ENCODE measurements at regions not wholly inside any gene's neighbourhood (a gene's known extent, or its start where the extent isn't known, plus 50 kb on each side); places are given as distances from the start of the nearest gene placed in this dataset.
"Not testable (repeated sequence)": the region's sequence is repeated elsewhere in the genome, so short reads cannot be mapped to it uniquely, and the experiment has no call there.

GRCh38 chr14:19300243-19300642 lies 133.9 kb downstream of the POTEG start:
- DNase-seq (ENCODE audit: low spot score in 2 of 2); H3K4me3 ChIP-seq (ENCODE audit: low read depth, poor library complexity, severe bottlenecking); intact Hi-C loops (cut with DNase I; ENCODE audit: low total_unique reads): not testable (repeated sequence)
- no CpG with 5 or more reads among the region's 28 CpGs for WGBS, 2 donors

DNA sequence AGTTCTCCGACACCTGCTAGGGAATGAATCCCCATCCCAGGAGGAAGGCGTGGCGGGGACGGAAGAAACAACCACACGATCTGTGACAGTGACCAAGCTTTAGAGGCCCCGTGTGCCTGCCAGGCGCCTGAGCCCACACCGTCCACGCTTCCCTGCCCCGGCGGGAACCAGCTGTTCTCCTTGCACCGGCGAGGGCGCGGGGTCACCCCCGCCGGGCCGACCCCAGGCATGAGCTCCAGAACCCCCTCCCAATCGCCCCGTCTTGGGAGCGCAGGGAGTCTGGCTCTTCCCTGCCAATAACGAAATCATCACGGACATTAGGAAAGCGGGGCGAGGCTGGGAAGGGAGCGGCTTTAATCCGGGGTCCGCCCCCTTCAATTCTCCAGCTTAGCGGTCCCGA lies 133.3 kb downstream of the POTEG start:
- intact Hi-C loops (cut with DNase I; ENCODE audit: low total_unique reads); DNase-seq (ENCODE audit: low spot score in 2 of 2); H3K4me3 ChIP-seq (ENCODE audit: low read depth, poor library complexity, severe bottlenecking): not testable (repeated sequence)
- WGBS, 2 donors = 66% methylated on average over 12 of the region's 30 CpGs; no CpG with 5 or more reads in 1 of the 2 donors

- WGBS, 2 donors = no CpG with 5 or more reads among the region's 4 CpGs
- DNase-seq (ENCODE audit: low spot score in 2 of 2); intact Hi-C loops (cut with DNase I; ENCODE audit: low total_unique reads); H3K4me3 ChIP-seq (ENCODE audit: low read depth, poor library complexity, severe bottlenecking): not testable (repeated sequence)
These were observed 130.3 kb downstream of the POTEG start for GRCh38 chr14:19303844-19304243.

DNA sequence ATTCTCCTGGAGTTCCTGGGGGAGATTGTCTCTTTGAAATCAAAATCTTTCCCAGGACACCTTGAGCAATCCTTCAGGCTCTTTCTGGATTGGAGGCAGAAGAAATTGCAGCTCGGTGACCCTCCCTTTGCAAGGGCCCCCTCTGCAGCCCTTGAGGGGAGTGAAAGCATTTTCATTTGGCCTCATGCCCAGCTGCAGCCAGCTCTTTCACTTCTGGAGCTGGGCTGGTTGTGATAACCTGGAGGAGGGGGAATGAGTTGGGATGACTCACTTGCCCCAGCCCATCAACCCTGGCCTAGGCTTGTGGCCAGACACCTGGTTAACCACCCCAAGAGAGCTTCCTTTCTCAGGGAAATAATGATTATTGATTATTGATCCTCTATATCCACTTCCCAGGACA lies 129.7 kb downstream of the POTEG start:
- DNase-seq (ENCODE audit: low spot score in 2 of 2); H3K4me3 ChIP-seq (ENCODE audit: low read depth, poor library complexity, severe bottlenecking); intact Hi-C loops (cut with DNase I; ENCODE audit: low total_unique reads): not testable (repeated sequence)
- WGBS, 2 donors = no CpG with 5 or more reads among the region's 1 CpG

DNA sequence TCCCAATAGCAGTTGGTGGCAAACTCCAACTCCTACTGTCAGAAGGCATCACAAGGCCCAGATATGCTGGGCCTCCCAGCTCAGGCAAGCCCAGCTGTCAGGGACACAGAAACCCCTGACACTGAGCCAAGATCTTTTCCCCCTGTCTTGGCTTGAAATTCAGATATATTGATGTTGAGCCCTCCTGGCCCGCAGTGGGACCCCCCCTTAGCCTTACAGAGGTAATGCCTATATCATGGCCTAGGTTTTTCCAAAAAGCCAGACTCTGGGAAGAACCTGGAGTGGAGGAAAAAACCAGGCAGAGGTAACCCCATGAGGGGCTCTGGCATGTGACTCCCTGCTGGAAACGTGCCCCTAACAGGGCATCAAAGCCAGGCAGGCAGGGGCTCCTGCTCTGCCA lies 129.2 kb downstream of the POTEG start:
- DNase-seq (ENCODE audit: low spot score in 2 of 2); intact Hi-C loops (cut with DNase I; ENCODE audit: low total_unique reads); H3K4me3 ChIP-seq (ENCODE audit: low read depth, poor library complexity, severe bottlenecking): not testable (repeated sequence)
- WGBS, 2 donors = no CpG with 5 or more reads among the region's 2 CpGs

- DNase-seq (ENCODE audit: low spot score in 2 of 2); intact Hi-C loops (cut with DNase I; ENCODE audit: low total_unique reads); H3K4me3 ChIP-seq (ENCODE audit: low read depth, poor library complexity, severe bottlenecking): not testable (repeated sequence)
- WGBS, 2 donors = no CpG with 5 or more reads among the region's 3 CpGs
These were observed 128.4 kb downstream of the POTEG start for GRCh38 chr14:19305776-19306175.

DNA sequence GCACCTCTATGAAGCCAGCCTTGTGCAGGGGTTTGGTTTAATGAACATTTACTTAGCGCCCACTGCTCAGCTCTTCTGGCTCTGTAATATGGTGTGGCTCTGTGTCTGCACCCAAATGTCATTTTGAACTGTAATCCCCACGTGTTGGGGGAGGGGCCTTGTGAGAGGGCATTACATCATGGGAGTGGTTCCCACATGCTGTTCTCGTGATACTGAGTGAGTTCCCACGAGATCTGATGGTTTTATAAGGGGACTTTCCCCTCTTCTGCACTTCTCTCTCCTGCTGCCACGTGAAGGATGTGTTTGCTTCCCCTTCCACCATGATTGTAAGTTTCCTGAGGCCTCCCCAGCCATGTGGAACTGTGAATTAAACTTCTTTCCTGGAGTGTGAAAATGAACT lies 127.7 kb downstream of the POTEG start:
- no CpG with 5 or more reads among the region's 5 CpGs for WGBS, 2 donors

GRCh38 chr14:19311023-19311422 lies 123.1 kb downstream of the POTEG start:
- 33% methylated on average over 1 of the region's 1 CpG; no CpG with 5 or more reads in 1 of the 2 donors for WGBS, 2 donors

More for the DNA sequence above, 127.7 kb downstream of the POTEG start:
- H3K4me3 ChIP-seq (ENCODE audit: low read depth, poor library complexity, severe bottlenecking); DNase-seq (ENCODE audit: low spot score in 2 of 2); intact Hi-C loops (cut with DNase I; ENCODE audit: low total_unique reads): not testable (repeated sequence)

GRCh38 chr14:19330678-19331077 lies 103.5 kb downstream of the POTEG start:
- intact Hi-C loops (cut with DNase I; ENCODE audit: low total_unique reads) = not testable (repeated sequence)
- WGBS, 2 donors = no CpG with 5 or more reads among the region's 3 CpGs

More at GRCh38 chr14:19311023-19311422, 123.1 kb downstream of the POTEG start:
- DNase-seq (ENCODE audit: low spot score in 2 of 2); H3K4me3 ChIP-seq (ENCODE audit: low read depth, poor library complexity, severe bottlenecking); intact Hi-C loops (cut with DNase I; ENCODE audit: low total_unique reads): not testable (repeated sequence)

GRCh38 chr14:19337232-19338059 lies 96.7 kb downstream of the POTEG start:
- no CpG with 5 or more reads among the region's 49 CpGs for WGBS, 2 donors
- H3K4me3 ChIP-seq (ENCODE audit: low read depth, poor library complexity, severe bottlenecking); intact Hi-C loops (cut with DNase I; ENCODE audit: low total_unique reads); DNase-seq (ENCODE audit: low spot score in 2 of 2): not testable (repeated sequence)

More at GRCh38 chr14:19330678-19331077, 103.5 kb downstream of the POTEG start:
- not testable (repeated sequence) for DNase-seq (ENCODE audit: low spot score in 2 of 2); H3K4me3 ChIP-seq (ENCODE audit: low read depth, poor library complexity, severe bottlenecking)

DNA sequence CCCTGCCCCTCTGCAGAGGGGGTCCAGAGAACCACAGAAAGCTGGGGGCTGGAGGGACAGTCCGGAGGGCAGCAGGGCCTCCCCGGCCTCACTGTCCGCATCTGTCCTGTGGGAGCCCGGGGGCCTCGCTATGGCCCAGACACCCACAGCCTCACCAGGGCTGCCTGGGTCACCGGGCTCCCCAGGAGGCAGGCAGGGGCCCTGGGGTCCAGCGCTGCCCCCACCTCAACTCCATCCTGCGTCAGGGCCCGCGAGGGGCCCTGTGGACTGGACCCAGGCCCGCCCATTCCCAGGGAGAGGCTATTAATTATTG lies 96.1 kb downstream of the POTEG start:
- H3K4me3 ChIP-seq (ENCODE audit: low read depth, poor library complexity, severe bottlenecking); intact Hi-C loops (cut with DNase I; ENCODE audit: low total_unique reads); DNase-seq (ENCODE audit: low spot score in 2 of 2): not testable (repeated sequence)
- no CpG with 5 or more reads among the region's 11 CpGs for WGBS, 2 donors

- H3K4me3 ChIP-seq (ENCODE audit: low read depth, poor library complexity, severe bottlenecking); intact Hi-C loops (cut with DNase I; ENCODE audit: low total_unique reads); DNase-seq (ENCODE audit: low spot score in 2 of 2): not testable (repeated sequence)
- WGBS, 2 donors = 73 to 76% methylated on average over 8 to 9 of the region's 9 CpGs
These were observed 93.2 kb downstream of the POTEG start for GRCh38 chr14:19340976-19341375.

- intact Hi-C loops (cut with DNase I; ENCODE audit: low total_unique reads); H3K4me3 ChIP-seq (ENCODE audit: low read depth, poor library complexity, severe bottlenecking); DNase-seq (ENCODE audit: low spot score in 2 of 2): not testable (repeated sequence)
- 71 to 86% methylated on average over 4 of the region's 6 CpGs for WGBS, 2 donors
These were observed 92.5 kb downstream of the POTEG start for GRCh38 chr14:19341627-19342026.

GRCh38 chr14:19344261-19344660 lies 89.9 kb downstream of the POTEG start:
- H3K4me3 ChIP-seq (ENCODE audit: low read depth, poor library complexity, severe bottlenecking); intact Hi-C loops (cut with DNase I; ENCODE audit: low total_unique reads); DNase-seq (ENCODE audit: low spot score in 2 of 2): not testable (repeated sequence)
- 48 to 49% methylated on average over 4 of the region's 4 CpGs for whole genome bisulfite sequencing, 2 donors

DNA sequence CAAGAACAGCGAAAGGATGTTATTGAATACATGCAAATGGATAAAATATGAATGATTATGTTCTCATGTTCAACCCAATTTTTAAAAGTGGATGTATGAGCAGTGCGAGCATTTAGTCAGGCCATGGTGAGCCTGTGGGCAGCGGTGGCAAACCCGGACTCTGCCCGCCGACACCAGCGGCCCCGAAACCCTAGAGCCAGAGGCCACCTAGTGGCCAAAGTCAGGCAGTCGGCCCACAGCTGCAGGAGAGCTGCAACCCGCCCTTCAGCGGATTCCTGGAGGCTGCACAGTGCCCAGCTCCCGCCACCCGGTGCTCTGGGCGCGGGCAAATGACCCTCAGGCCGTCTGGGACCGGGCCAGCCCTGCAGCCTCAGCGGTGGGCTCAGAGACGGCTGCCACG lies 89.5 kb downstream of the POTEG start:
- intact Hi-C loops (cut with DNase I; ENCODE audit: low total_unique reads); DNase-seq (ENCODE audit: low spot score in 2 of 2); H3K4me3 ChIP-seq (ENCODE audit: low read depth, poor library complexity, severe bottlenecking): not testable (repeated sequence)
- 68 to 74% methylated on average over 2 to 3 of the region's 20 CpGs for WGBS, 2 donors

All from lower leg skin (tissue), 3 donors.